PC-3 (cell line): ENCODE measurements at regions not wholly inside any gene's neighbourhood (a gene's known extent, or its start where the extent isn't known, plus 50 kb on each side); places are given as distances from the start of the nearest gene placed in this dataset.
A peak's percentile ranks its signal among the peaks of the same experiment; 100 is the strongest.

Experiments used
- EZH2 ChIP-seq: fragments of 300-600 bp; sonication (generic); IDR thresholded peaks from one replicate; pipeline ENCODE4 v1.6.1; 2017; ENCODE audit warnings: antibody characterized with exemption, mild to moderate bottlenecking, low read length; ENCODE audit not compliant: unreplicated experiment
- EZH2phosphoT487 ChIP-seq: fragments of 300-600 bp; sonication (generic); IDR thresholded peaks from 2 replicates; pipeline ENCODE4 v1.6.1; 2018; ENCODE audit warnings: mild to moderate bottlenecking, antibody characterized with exemption, low read length, borderline replicate concordance
- TF ChIP-seq, protein P1 (sequence below): fragments of 300-600 bp; sonication (generic); conservative IDR thresholded peaks from 2 replicates; pipeline ENCODE4 v1.5.1; 2017; ENCODE audit warnings: antibody characterized with exemption, low read depth, mild to moderate bottlenecking, low read length

DNA sequence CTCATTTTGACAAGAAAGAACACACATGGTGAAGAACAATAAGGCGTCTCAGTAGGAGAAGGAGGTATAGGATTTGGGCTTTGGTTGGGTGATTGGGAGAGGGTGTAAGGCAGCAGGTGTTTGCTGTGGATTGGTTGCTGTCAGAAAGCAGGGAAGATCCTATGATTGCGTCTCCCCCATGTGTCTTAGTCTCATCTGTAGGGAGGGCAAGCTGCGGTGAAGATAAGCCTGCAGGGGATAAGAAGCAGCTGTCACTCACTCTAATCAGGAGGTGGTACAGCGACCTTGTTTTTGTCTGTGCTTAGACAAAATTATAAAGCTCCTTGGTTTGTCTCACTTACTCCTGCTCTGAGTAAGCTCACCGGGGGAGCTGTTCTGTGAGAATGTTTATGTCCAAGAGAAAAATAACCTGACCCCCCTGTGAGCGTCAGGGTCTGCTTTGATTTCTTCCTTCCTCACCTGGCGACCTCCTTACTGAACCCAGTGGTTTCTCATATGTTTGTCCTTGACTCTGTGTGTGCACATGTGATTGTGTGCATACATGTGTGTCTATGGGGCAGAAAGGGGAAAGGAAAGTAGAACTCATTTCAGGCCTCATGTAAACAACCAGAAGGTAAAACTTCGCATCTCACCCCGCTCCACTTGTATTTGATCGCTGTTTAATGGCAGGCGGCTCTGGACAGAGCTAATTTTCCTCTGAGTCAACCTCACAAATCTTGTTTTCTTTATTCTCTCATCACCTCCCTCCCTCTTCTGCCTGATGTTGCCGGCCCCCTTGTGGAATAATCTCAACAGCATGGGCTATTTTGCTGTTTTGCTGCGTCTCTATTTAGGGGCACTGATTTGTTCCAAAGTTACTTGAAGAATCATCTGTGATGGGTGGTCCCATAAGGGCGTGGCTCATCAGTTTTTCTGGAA is 105.6 kb downstream of the TENT4A start:
- TF ChIP-seq, protein P1, sequence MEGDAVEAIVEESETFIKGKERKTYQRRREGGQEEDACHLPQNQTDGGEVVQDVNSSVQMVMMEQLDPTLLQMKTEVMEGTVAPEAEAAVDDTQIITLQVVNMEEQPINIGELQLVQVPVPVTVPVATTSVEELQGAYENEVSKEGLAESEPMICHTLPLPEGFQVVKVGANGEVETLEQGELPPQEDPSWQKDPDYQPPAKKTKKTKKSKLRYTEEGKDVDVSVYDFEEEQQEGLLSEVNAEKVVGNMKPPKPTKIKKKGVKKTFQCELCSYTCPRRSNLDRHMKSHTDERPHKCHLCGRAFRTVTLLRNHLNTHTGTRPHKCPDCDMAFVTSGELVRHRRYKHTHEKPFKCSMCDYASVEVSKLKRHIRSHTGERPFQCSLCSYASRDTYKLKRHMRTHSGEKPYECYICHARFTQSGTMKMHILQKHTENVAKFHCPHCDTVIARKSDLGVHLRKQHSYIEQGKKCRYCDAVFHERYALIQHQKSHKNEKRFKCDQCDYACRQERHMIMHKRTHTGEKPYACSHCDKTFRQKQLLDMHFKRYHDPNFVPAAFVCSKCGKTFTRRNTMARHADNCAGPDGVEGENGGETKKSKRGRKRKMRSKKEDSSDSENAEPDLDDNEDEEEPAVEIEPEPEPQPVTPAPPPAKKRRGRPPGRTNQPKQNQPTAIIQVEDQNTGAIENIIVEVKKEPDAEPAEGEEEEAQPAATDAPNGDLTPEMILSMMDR = peak; percentile 39; the same call in 1 of the 2 replicates
- TF ChIP-seq EZH2 (no peak), EZH2phosphoT487 (no peak)
